GM21825 (cell line): ENCODE measurements at regions not wholly inside any gene's neighbourhood (a gene's known extent, or its start where the extent isn't known, plus 50 kb on each side); places are given as distances from the start of the nearest gene placed in this dataset.

ENCODE experiments used
- ATAC-seq: cut with Tn5 transposase; IDR thresholded peaks from one replicate; pipeline ENCODE4 v1.9.1; 2021; ENCODE audit warnings: mild to moderate bottlenecking, moderate library complexity; ENCODE audit not compliant: unreplicated experiment

DNA sequence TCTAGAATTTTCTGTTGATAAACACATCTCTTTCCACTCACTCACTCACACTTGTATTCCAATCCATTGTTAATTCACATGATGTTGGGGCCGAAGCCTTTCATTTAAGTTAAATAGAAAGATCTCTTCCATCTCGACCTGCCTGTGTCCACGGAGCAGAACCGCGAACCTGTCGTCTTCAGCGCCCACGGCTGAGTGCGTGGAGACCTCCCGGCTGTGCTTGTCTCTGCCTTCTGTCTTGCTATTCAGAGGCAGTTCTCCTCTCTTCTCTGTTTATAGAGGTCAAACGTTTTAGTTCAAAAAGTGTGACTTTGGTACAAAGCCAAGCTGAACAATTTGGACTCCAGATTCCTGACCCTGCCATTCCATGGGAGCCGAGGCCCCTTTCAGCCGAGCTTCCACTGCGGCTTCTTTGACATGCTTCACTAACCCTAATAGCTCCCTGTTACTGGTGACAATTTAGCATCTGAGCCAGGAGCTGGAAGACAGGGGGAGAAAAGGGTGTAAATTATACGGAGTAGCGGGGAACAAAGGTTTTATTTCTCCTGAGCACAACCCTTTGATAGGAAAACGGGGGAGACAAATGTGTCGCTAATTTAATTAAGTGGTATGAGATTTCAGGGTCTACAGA, 314.4 kb upstream of the IRX4 start:
- ATAC-seq = no peak

DNA sequence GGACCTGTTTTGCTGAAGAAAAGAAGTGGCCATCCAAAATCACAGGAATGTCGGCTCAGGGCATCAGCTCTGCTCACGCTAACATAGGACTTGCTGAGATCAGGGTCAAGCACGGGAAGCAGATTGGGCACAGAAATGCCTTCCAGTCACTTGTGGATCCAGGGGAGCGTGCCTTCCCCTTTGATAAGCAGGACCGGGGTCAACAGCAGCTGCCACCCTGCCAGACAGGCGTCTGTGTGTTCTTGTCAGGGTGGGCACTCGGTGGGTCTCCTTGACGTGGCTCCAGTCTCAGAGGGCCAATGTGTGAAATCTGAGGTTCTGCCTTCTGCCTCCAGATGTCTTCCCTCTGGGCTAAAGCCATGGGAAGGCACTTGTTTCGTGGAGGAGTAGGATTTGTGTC, 313.7 kb upstream of the IRX4 start:
- ATAC-seq = no peak

DNA sequence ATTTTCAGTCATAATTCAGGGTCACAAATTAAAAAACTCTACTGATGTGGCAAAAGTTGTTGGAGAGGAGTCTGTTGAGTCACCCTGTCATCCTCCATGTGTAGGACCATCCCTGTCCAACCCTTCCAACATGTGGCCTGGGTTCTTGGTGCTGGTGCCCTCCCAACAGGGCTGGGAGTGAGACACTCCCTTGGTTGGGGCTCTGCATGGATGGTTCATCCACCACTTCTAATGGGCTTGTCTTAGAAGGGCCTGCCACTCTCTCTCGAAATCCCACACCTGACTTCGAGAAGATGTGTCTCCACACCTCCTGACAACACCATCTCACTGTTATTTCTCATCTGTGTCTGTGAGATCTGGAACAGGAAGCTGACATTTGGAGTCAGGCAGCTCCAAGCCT, 312.2 kb upstream of the IRX4 start:
- no peak for ATAC-seq

DNA sequence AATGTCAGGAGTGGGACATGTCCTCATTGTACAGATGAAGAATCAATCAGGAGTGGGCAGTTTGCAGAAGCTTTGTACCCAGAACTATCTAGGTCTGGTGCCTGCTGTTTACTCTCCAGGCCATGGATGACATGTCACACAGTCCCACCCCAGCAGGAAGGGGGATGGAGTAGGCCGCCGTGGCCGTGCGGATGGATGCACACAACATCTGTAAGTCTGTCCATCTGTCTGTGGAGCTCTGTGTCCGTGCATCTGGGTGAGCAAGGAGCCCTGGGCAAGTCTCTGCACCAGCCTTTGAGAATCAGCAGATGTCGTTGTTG, 311.5 kb upstream of the IRX4 start:
- ATAC-seq = no peak

DNA sequence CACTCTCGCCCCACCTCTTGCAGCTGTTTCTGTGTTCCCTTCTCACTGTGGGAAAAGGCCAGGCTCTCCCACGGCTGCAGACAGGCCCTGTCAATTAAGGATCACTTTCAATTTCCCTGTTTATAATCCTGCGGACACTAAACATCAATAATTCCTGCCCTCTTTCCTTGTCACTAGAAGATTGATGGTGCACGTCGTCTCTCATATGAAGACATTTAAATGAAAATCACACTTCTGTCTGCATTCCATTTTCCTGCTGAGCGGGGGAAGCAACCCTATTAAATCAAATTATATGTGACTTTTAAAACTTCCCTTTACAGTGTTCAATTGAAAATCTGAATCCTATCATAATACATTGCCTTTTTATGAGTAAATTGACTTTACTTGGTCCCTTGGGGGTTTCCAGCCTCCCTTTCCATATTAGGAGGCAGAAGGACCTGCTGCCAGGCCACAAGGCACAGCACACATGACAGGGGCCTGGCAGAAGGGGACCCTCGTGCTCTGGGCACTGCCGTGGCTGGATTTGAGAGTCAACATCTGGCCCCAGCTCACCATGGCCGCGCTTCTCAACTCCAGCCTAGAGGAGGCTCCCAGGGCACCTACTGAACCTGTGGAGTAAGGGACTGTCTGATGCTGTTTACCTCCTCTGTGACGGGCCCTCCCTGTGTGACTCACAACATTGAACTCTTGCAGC, 311.0 kb upstream of the IRX4 start:
- ATAC-seq = no peak

DNA sequence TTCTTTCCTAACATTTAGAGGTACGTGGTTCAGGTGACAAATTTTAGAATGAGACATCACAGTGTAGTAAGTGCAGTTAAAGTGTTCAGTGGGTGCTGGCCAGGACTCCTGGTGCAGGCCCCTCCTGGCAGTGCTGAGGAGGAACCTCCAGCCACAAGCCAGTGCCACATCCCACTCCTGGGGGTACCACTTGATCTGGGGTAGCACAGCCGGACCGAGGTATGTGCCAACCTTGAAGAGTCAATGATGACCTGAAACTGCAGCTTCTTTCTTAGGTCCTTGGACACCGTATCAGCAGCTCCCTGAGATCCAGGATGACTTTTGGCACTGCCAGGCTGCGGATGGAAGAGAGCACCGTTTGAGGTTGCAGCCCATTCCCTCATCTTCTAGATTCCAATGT, 310.4 kb upstream of the IRX4 start:
- no peak for ATAC-seq

DNA sequence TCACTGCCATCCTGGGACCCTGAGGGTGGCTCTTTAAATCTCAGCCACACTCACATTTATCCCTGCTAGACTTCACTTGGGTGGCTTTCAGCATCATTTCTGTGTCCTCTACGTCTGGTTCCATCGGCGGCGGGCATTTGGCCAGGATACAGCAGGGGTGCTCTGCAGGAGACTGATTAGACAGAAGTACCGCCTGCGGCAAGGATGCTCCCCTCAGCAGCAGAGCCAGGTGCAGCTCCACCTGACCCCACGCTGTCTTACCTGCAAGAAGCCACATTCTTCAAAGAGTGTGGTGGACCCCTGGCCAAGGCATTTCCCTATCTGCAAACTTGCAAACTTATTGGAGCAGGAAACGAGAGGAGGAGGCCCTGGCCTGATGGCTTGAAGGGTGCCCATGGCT, 309.8 kb upstream of the IRX4 start:
- no peak for ATAC-seq

DNA sequence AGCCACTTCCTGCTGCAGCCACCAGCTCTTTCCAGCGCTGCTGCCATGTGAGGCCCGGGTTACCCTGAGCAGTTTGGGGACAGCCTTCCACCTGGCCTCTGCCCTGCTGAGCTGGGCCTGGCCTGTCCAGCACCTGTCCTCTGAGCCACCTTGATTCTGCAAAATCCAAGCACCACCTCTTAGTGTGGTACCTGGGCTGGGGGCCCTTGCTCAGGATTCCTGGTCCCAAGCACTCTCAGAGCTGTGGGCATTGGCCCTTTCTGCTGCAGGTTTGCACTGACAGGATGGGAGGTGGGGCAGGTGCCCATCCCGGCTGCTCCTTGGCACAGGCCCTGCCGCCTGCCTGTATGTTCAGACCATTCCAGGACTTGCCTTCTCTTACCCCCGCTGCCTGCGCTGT, 309.2 kb upstream of the IRX4 start:
- ATAC-seq = no peak

DNA sequence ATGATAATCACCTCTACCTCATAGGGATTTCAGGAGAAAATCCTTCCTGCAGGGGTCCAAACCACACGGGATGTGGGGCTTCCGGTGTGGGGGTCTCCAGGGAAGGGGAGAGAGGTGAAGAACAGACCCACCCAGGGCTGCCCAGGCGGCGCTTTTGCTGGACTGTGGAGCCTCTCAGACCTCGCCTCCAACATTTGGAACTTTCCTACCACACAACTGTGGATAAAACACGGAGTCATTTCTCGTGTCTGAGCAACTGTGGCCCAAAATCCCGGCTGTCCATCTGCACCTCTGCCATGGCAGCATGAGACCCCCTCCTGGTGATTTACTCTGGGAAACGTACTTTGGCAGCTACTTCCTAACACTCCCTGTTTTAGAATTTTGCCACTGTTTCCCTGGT, 307.8 kb upstream of the IRX4 start:
- ATAC-seq = no peak

DNA sequence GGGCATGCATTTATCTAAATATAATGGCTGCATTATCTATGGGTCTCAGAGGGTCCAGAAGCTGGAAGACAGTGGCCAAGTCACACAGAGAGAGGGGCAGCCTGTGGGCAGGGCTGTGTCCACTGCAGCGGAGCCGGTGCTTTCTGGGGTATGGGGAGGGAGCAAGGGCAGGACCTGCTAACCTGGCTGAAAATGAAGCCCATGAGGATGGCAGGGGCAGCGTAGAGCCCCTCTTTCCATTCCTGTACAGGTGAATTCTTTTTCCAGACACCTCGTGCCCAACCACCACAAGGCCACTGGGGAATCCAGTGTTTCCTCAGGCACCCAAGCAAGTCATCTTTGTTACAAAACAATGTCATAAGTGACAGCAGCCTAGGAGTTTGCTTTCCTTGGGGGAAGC, 305.9 kb upstream of the IRX4 start:
- no peak for ATAC-seq

DNA sequence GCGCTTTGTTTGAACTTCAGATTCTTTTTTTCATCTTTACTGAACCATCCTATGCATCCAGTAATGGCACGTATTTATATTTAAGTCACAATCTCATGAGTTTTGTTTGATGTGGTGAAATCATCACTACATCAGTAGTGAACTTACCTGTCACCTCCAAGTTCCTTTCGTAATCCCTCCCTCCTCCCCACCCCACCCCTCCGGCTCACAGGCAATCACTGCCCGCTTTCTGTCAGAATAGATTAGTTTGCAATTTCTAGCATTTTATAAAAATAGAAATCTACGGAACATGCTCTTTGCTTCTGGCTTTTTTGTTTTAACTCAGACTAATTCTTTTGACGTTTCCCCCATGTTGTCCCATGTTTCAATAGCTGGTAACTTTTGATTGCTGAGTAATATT, 305.4 kb upstream of the IRX4 start:
- no peak for ATAC-seq

DNA sequence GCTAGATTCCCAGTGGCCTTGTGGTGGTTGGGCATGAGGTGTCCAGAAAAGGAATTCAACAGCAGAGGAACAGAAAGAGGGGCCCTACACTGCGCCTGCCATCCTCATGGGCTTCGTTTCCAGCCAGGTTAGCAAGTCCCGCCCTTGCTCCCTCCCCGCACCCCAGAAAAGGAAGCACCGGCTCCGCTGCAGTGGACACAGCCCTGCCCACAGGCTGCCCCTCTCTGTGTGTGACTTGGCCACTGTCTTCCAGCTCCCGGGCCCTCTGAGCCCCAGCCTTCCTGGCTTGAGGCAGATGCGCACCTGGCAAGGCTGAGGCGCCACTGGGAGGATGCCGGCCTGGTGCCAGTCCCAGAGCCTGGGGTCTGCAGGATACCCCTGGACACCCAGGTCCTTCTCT, 305.0 kb upstream of the IRX4 start:
- ATAC-seq = no peak

DNA sequence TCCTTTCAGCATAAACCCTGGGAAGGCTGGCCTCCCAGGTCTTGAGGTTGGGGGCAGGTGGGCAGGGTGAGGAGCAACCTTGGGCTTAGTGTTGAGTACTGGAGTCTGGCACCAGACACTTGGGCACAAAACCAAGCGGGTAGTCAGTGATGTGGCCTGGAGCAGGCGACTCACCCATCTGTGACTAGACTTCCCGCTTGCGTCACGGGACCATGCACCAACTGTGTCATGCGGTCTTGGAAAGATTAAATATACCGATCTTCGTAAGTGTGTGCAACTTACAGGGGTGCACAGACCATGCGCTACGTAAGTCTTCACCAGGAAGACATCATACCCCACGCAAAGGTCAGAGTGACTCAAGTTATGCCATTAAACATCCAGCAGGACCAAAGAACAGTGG, 304.4 kb upstream of the IRX4 start:
- ATAC-seq = no peak

DNA sequence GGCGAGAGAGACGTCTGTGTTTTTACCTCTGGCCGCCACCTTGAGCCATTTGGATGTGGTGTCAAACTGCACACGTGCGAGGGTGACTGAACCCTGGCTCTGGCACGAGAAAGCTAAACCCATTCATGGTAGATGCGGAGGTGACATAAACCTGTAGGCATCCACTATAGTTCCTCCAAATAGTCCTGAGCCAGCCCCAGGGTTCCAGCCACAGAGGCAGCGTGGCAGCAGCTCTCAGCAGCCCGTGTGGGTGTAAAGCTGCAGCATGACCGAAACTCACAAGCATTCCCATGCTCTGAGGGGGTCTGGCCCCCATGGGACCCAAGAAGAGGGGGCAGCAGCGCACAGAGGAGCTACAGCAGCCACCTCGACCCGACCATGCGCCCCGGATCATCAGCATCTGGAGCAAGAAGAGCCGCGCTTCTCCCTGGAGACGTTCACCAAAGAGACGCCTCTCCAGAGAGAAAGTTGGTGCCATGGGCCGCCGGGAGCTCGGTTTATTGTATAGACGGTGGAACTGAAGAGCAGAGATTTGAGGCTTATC, 303.8 kb upstream of the IRX4 start:
- no peak for ATAC-seq

DNA sequence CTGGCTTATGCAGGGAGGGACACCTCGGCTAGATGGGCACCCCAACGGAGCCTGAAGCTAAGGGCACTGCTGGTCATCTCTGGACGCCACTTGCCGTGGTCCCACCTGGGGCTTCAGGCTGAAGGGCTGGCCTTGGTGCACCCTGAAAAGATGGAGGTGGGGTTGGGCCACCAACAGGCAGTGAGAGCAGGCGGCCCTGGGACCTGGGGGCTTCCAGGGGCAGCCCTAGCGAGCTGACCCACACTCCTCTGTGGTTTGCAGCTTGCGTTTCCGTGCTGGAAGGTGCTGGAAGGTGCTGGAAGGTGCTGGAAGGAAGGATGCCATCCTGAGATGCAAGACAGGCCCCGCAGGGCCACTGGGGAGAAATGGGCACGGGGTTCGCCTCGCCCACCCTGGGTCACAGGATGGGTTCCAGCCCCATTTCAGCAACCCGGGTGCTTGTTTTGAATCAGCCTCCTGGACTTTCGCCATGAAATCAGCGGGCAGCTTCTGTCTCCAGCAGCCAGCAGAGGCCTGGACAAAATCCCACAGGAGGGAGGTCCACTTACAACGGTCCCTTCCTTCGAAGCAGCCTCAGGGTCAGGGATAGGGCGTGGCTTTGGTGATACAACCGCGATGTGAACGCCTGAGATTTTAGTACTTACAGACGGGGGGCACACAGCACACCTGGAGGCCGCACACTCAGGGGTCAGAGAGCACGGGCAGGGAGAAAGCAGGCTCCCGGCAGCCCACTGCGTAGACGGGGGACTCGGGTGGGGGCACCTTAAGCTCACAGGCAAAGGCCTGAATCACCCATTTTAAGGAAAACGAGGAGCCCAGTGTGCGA, 303.1 kb upstream of the IRX4 start:
- no peak for ATAC-seq

DNA sequence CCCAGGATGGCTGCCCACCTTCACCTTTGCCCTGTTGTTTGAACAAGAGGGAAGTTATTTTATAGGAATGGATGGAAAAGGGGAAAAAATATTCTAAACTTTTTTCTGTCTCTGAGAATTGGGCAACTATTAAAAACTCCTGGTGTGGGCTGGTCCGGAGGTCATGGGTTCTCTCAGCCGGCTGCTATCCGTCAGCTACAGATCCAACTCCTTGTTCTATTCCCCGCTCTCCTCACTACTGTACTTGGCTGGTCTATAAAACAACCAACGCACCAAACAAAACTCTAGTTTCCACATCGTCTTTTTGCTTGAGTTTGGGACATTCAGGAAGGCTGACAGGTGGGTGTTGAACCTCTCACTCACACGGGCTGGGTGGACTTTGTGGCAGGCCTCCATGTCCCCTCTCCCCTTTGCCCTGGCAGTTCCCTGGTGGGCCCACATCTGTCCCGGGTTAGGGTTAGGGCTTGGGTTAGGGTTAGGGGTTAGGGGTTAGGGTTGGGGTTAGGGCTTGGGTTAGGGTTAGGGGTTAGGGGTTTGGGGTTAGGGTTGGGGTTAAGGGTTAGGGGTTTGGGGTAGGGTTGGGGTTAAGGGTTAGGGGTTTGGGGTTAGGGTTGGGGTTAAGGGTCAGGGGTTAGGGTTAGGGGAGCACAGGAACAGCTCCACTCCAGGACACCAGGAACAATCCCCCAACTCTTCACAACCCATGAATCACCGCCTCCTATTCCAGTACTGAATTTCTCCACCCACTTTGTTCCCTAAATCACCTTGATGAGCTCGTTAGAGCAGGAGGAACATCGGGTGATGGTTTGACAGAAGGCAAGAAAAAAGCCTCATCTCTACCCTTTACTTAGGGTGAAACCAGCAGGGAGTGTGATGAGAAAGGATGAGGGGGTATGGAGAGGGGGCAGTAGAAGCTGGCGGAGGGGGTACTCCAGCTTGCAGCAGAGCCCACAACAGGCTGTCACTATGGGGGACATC, 302.1 kb upstream of the IRX4 start:
- ATAC-seq = no peak

DNA sequence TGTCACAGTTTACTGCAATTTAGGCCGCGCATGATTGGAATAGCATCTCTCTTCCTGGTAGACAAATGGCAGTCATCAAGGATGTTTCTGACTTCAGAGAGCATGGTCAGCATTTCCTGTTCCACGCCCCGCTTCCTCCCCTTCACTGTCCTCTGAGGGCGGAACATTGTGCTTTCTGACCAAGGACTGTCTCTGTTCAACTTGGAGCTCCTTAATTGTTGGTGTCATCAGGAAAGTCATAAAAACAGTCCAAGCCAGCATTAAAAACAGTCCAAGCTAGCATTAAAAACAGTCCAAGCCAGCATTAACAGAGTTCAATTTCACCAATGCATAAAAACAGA, 301.3 kb upstream of the IRX4 start:
- ATAC-seq = no peak

DNA sequence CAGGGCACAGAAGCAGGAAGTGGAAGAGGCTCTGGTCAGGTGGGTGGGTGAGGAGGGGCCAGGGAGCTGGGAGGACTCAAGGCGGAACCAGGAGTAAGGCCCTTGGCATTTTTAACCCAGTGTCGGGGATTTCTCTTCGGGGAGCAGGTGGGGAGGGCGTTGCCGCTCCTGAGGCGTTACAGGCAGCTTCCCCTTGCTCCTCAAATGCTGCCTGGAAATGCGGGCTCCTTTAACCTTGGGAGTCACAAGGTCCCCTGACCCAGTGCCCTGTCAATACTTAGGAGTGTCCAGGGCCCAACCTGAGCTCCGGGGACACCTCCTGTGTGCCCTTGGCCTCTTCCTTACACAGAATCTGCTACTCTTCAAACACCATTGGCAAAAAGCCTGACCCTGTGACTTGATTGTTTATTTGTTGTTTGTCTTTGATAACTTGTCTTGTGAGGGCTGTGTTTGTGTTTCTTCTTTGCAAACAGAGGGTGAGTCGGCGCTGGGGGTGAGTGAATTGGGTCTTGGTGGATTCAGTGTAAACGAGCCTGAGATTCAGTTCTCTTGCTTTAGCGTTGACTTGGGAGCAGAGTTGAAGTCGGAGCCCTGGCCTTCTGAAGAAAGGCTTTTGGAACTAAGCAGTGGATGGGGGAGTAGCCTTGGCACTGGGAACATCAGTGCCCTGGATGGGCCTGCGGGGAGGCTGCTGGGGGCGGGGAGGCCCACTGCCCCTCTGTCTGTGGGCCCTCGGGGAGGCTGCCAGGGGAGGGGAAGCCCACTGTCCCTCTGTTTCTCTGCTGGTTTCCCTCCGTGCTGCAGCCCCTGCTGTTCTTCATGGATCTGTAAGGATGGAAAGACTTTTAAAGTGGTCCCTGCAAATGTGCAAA, 300.7 kb upstream of the IRX4 start:
- no peak for ATAC-seq

DNA sequence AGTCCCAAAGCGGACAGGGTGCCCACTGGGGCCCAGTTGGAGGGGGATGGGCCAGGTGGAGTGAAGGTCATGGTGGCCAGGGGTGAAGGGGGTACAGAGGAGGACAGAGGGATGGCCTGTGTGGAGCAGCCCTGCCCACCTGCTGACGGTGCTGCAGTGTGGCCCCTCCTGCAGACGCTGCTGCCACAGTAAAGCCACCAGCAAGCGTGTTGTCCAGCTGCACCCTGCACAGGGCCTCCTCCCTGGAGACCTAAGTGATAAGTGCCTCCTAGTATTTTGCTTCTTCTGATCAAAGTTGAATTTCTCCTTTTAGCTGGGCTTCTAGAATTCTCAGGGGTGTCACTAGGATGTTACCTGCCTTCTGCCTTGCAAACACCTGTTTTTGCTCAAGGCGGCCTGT, 299.3 kb upstream of the IRX4 start:
- ATAC-seq = no peak

DNA sequence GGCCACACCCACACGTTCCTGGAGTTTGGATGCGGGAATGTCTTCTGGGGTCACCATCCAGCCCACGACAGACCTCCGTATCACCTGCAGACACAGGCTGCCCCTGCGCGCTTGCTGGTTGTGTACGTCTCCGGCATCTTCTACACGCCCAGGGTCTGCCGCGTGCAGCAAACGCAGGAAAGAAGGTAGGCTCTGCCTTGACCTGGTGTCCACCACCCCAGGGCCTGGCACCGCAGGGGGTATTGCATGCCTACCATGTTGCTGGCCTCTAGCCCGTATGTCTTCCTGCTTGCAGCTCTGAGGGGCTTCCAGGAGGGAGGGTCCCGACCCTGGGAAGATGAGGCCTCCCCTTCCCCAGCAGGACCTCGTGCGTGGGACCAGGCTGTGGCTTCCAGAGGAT, 298.8 kb upstream of the IRX4 start:
- ATAC-seq = no peak
